SK-N-MC (cell line): ENCODE measurements at regions not wholly inside any gene's neighbourhood (a gene's known extent, or its start where the extent isn't known, plus 50 kb on each side); places are given as distances from the start of the nearest gene placed in this dataset.

Experiments
- EZH2 ChIP-seq: fragments of 200-600 bp; sonication (generic); IDR thresholded peaks from one replicate; pipeline ENCODE4 v1.6.1; 2017; ENCODE audit warnings: antibody characterized with exemption
- POLR2AphosphoS5 ChIP-seq: IDR thresholded peaks from 2 replicates; pipeline ENCODE4 v1.6.1; 2012; ENCODE audit warnings: mild to moderate bottlenecking, low read depth, low read length, borderline replicate concordance

DNA sequence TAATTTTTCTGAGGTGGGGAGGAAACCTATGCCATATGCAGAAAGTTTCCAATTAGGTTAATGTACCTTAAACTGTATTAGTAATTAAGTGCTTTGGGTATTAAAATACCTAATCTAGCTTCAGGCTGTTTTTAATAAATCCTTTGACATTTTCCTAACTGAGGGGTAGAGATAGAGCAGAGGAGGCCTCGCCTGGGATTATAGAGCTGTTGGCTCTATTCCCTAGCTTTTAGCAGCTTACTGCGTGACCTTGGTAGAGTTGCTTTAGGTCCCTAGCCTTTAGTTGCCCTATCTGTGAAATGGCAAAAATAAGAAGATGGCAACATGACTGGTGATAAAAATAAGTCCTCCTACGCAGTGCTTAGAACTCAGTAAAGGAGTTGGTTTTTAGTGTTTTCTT lies 621.0 kb downstream of the LMO4 start:
- no peak for TF ChIP-seq EZH2
- TF ChIP-seq POLR2AphosphoS5 = no peak
